ENCODE measurements at regions not wholly inside any gene's neighbourhood (a gene's known extent, or its start where the extent isn't known, plus 50 kb on each side); places are given as distances from the start of the nearest gene placed in this dataset.
"Not testable (repeated sequence)": the region's sequence is repeated elsewhere in the genome, so short reads cannot be mapped to it uniquely, and the experiment has no call there.

- H3K27ac ChIP-seq; H3K27me3 ChIP-seq; H3K9me3 ChIP-seq; H3K36me3 ChIP-seq; H3K4me1 ChIP-seq; H3K4me3 ChIP-seq; DNase-seq; intact Hi-C loops (cut with DNase I): not testable (repeated sequence)
- 86 to 87% methylated on average over 15 of the region's 15 CpGs for WGBS, 2 donors
These were observed 758.1 kb downstream of the SLC6A15 start for GRCh38 chr12:84154439-84154990.

GRCh38 chr12:84150201-84150600 lies 762.4 kb downstream of the SLC6A15 start:
- H3K27me3 ChIP-seq = no peaks in the 10 kb centered on the region
- no peak for TF ChIP-seq POLR2A (IDR thresholded peaks at IDR 0.05)
- TF ChIP-seq EP300 (IDR thresholded peaks at IDR 0.05) = no peak
- no peak for TF ChIP-seq CTCF (IDR thresholded peaks at IDR 0.05)
- TF ChIP-seq POLR2AphosphoS5 (IDR thresholded peaks at IDR 0.05) = no peak
- 69 to 80% methylated on average over 3 of the region's 3 CpGs for WGBS, 2 donors

GRCh38 chr12:84148335-84148734 lies 764.3 kb downstream of the SLC6A15 start:
- WGBS, 2 donors = 91% methylated on average over 3 of the region's 3 CpGs

More at GRCh38 chr12:84150201-84150600, 762.4 kb downstream of the SLC6A15 start:
- DNase-seq = no peak
- no peaks in the 10 kb centered on the region for H3K4me1 ChIP-seq
- no peak overlapping the region for H3K4me3 ChIP-seq
- no peaks in the 10 kb centered on the region for H3K36me3 ChIP-seq
- peaks cover 0 to 3% (median 1%) of the 10 kb centered on the region in 4 donors for H3K9me3 ChIP-seq
- no peak overlapping the region for H3K27ac ChIP-seq
- intact Hi-C loops (cut with DNase I) = no loop called here

GRCh38 chr12:84136862-84137367 lies 775.7 kb downstream of the SLC6A15 start:
- DNase-seq = no peak
- WGBS, 2 donors = 49 to 65% methylated on average over 4 of the region's 4 CpGs
- Histone ChIP-seq H3K27ac (no peak overlapping the region), H3K36me3 (no peaks in the 10 kb centered on the region), H3K4me3 (no peak overlapping the region), H3K9me3 (no peaks in the 10 kb centered on the region), H3K27me3 (no peaks in the 10 kb centered on the region), H3K4me1 (no peaks in the 10 kb centered on the region)
- no peak for TF ChIP-seq CTCF (IDR thresholded peaks at IDR 0.05)
- TF ChIP-seq POLR2A (IDR thresholded peaks at IDR 0.05) = no peak
- TF ChIP-seq EP300 (IDR thresholded peaks at IDR 0.05) = no peak
- no peak for TF ChIP-seq POLR2AphosphoS5 (IDR thresholded peaks at IDR 0.05)
- intact Hi-C loops (cut with DNase I) = no loop called here

More at GRCh38 chr12:84148335-84148734, 764.3 kb downstream of the SLC6A15 start:
- Histone ChIP-seq H3K27me3 (no peaks in the 10 kb centered on the region), H3K9me3 (peaks cover 0 to 3% (median 1%) of the 10 kb centered on the region in 4 donors), H3K27ac (no peak overlapping the region), H3K36me3 (no peaks in the 10 kb centered on the region), H3K4me1 (no peaks in the 10 kb centered on the region), H3K4me3 (no peak overlapping the region)
- intact Hi-C loops (cut with DNase I) = no loop called here
- no peak for DNase-seq
- TF ChIP-seq CTCF (IDR thresholded peaks at IDR 0.05) (no peak), EP300 (IDR thresholded peaks at IDR 0.05) (no peak), POLR2A (IDR thresholded peaks at IDR 0.05) (no peak), POLR2AphosphoS5 (IDR thresholded peaks at IDR 0.05) (no peak)

- H3K9me3 ChIP-seq = no peaks in the 10 kb centered on the region
- no peaks in the 10 kb centered on the region for H3K27me3 ChIP-seq
- intact Hi-C loops (cut with DNase I) = no loop called here
- WGBS, 2 donors = 37 to 50% methylated on average over 1 of the region's 1 CpG
- no peak for DNase-seq
- no peak overlapping the region for H3K4me3 ChIP-seq
- H3K27ac ChIP-seq = no peak overlapping the region
- H3K36me3 ChIP-seq = no peaks in the 10 kb centered on the region
- H3K4me1 ChIP-seq = no peaks in the 10 kb centered on the region
- TF ChIP-seq EP300 (IDR thresholded peaks at IDR 0.05) (no peak), POLR2A (IDR thresholded peaks at IDR 0.05) (no peak), POLR2AphosphoS5 (IDR thresholded peaks at IDR 0.05) (no peak), CTCF (IDR thresholded peaks at IDR 0.05) (no peak)
These were observed 776.9 kb downstream of the SLC6A15 start for GRCh38 chr12:84135586-84136279.

All from sigmoid colon (tissue), 6 donors.